Stimulated activated CD4-positive, alpha-beta T cell treated with anti-CD3 and anti-CD28 coated beads, Interleukin-2, amount 100 ng/mL, for 4 hours (primary cell): ENCODE measurements at regions not wholly inside any gene's neighbourhood (a gene's known extent, or its start where the extent isn't known, plus 50 kb on each side); places are given as distances from the start of the nearest gene placed in this dataset.
"Not testable (repeated sequence)": the region's sequence is repeated elsewhere in the genome, so short reads cannot be mapped to it uniquely, and the experiment has no call there.

Experiments
- DNase-seq: peaks from one replicate; pipeline ENCODE4 v3.0.0-alpha.2; 2020; ENCODE audit warnings: low read depth

DNA sequence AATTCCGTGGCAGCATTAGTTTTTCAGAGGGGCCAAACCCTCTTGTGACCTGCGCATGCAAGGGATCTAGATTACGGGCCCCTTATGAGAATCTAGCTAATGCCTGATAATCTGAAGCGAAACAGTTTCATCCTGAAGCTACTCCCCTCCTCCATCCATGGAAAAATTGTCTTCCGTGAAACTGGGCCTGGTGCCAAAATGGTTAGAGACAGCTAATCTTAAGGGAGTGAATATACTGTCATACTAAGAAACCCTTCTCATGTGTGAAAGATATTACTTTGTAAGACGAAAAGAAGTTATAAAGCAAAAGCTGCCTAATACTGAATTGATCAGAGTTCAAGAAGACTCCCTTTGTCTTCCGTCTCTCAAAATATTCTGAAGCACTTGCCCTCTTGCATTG, 166.3 kb downstream of the DUSP10 start:
- DNase-seq, result no peak

DNA sequence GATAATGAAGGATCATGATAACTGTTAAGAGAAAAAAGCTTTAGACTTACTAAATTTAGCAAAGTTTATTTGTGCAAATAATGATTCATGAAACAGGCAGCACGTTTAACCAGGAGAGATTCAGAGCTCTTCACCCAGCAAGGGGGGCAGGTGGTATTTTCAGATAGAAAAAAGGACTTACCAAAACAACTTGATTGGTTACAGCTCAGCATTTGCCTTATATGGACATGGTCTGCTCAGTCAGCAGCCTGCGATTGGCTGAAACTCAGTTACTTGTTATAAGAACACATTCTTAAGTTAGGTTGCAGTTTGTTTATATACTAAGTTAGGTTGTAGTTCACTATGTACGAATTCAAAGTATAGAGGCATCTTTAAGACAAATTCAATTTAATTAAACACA, 165.6 kb downstream of the DUSP10 start:
- DNase-seq, result no peak

DNA sequence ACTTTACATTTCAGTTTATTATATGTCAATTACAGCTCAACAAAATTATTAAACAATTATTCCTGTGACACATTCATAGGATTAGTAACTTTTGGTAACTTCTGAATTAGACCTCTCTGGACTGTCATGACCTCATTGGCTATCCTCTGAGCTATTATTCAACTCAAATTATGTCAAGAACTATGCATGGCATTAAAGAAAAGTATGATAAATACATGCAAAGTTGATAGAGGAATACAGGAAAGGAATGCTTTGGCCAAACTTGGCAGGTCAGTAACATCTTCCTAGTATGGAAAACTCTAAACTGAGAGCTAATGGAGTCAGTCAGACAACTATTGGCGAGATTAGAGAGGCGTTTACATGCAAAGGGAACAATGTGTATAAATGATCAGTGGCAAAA, 158.4 kb downstream of the DUSP10 start:
- DNase-seq, result no peak

DNA sequence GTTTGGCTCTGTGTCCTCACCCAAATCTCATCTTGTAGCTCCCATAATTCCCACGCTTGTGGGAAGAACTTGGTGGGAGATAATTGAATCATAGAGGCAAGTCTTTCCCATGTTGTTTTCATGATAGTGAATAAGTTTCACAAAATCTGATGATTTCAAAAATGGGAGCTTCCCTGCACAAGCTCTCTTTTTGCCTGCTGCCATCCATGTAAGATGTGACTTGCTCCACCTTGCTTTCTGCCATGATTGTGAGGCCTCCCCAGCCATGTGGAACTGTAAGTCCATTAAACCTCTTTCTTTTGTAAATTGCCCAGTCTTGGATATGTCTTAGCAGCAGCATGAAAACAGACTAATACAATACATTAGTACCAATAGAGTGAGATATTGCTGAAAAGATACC, 154.9 kb downstream of the DUSP10 start:
- DNase-seq, result not testable (repeated sequence)

DNA sequence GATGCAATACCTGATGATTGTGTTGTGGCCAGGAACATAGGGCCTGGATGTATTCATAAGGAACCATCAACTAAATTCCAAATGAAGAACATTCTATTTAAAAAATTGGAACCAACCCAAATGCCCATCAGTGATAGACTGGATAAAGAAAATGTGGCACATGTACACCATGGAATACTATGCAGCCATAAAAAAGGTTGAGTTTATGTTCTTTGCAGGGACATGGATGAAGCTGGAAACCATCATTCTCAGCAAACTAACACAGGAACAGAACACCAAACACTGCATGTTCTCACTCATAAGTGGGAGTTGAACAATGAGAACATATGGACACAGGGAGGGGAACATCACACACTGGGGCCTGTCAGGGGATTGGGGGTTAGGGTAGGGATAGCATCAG, 150.6 kb downstream of the DUSP10 start:
- DNase-seq, result not testable (repeated sequence)

DNA sequence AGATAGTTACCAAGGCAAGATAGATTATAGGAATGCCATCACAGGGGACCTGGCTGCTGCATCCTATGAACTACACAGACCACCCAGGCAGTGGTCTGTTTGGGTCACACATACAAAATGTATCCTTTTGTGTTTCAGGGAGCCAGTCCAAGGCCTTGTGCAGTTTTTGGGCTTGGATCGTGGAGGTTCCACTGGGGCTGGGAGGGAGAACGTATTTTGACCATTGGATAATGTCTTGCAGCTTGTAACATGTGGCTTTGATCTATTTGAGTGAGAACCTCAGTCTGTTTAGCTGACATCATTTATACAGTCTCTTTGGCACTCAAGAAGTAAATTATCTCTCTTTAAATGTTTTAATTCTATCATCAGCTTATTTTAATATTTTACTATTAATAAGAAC, 147.3 kb downstream of the DUSP10 start:
- no peak for DNase-seq

DNA sequence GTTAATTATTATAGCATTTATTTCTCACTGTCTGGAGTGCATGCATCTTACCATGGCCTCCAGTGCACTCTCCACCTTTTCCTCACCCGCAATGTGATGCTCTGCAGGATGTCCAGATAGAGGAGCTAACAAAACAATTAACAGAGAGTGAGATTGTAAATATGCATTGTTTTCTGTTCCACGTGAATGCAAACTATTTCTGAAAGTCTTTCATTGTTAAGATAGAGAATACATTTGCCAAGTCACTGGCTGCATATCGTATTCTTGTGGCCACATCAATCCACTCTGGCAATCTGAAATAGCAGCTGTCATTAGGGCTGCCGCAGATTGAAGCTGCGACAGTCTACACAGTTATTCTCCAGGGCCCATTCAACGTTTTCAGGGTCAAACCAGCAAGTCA, 143.8 kb downstream of the DUSP10 start:
- no peak for DNase-seq

DNA sequence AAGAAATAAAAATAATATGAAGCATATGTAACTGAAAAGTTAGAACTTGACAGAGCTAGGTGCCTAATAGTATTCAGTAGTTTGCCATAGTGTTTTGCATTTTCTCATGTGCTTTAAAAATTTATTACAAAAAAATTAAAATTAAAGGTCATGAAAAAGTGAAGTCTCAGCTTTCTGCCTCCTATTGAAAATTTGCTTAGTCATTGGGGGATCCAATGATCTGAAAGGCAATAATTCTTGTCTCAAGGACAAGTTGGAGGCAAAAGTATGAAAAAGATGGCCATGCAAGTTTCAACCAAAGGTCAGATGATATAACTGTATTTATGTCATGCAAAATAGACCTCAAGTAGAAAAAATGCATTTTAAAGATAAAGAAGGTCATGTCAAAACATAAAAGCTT, 140.7 kb downstream of the DUSP10 start:
- no peak for DNase-seq

DNA sequence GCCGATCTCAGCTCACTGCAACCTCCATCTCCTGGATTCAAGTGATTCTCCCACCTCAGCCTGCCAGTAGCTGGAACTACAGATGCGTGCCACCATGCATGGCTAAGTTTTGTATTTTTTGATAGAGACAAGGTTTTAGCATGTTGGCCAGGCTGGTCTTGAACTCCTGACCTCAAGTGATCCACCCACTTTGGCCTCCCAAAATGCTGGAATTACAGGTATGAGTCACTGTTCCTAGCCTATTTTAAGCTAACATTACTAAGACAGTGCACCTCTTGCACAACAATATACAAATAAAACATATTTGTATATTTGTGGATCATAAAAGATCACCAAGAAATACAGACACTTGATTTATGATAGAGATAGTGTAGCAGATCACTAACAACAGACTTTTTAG, 139.1 kb downstream of the DUSP10 start:
- no peak for DNase-seq

DNA sequence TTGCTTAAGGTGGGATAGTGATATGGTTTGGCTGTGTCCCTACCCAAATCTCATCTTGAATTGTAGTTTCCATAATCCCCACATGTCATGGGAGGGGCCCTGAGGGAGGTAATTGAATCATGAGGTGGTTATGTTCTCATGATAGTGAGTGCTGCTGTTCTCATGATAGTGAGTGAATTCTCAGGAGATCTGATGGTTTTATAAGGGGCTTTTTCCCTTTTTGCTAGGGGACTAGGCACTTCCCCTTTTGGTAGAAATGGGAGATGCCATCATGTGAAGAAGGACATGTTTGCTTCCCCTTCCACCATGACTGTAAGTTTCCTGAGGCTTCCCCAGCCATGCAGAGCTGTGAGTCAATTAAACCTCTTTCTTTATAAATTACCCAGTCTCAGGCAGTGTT, 137.5 kb downstream of the DUSP10 start:
- DNase-seq, result not testable (repeated sequence)

DNA sequence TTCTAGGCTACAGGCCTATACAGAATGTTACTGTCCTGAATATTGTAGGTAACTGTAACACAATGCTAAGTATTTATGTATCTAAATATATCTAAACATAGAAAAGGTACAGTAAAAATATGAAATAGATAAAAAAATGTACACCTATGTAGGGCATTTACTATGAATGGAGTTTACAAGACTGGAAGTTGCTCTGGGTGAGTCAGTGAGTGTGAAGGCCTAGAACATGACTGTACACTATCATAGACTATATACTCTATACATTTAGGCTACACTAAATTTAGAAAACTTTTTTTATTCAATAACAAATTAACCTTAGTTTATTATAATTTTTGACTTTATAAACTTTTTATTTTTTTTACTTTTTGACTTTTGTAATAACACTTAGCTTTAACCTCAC, 136.9 kb downstream of the DUSP10 start:
- DNase-seq, result no peak

DNA sequence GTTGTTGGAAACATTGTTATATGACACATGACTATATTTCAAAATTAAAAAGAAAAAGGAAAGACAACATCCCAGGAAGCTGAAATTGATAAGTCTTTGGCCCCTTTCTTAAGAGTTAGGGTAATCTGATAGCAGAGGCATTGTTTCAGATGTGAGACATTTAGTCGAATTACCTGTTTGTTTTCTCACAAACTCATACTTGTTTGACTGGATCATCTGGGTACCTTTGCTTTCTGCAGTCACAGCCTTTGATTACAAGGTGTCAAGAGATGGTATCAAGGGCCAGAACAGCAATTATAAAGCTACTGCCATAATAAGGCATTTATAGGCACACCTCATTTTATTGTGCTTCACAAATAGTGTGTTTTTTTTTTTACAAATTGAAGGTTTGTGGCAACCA, 136.3 kb downstream of the DUSP10 start:
- DNase-seq, result no peak

DNA sequence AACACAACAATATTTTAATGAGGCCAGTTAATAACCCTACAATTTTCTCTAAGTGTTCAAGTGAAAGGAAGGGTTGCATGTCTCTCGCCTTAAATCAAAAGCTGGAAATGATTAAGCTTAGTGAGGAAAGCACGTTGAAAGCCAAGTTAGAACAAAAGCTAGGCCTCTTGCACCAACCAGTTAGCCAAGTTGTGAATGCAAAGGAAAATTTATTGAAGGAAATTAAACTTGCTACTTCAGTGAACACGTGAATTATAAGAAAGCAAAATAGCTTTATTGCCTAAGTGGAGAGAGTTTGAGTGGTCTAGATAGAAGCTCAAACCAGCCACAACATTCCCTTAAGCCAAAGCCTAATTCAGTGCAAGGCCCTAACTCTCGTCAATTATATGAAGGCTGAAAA, 135.6 kb downstream of the DUSP10 start:
- DNase-seq, result no peak

DNA sequence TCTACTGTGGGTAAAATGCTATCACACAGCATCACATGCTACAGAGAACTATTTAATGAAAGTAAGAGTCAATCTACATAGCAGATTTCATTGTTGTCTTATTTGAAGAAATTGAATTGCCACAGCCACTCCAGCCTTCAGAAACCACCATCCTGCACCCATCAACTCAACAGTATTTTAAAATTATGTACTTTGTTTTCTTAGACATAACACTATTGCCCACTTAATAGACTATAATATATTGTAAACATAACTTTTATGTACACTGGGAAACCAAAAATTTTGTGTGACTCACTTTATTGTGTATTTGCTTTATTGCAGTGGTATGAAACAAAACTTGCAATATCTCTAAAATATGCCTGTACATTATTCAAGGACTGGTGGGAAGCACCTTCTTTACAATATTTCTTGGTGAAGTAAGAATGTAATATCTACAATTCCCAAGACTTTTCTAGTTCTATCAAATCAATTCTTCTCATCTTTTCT, 133.0 kb downstream of the DUSP10 start:
- no peak for DNase-seq

DNA sequence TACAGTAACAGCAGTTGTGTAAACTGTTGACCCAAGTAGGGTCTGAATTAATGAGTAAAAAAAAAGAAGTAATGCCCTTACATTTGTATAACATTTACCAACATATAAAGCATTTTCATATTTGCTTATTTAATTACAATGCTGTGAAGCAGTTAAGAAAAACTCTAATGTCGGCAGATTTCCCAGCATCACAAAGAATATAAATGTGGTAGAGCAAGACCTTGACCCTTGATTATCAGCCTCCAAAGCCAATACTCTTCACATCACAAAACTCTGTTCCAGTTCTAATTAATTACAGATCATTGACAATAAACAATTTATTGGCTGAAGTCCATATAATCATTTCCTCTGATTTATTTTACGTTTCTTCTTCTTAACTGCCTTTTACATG, 130.2 kb downstream of the DUSP10 start:
- no peak for DNase-seq

DNA sequence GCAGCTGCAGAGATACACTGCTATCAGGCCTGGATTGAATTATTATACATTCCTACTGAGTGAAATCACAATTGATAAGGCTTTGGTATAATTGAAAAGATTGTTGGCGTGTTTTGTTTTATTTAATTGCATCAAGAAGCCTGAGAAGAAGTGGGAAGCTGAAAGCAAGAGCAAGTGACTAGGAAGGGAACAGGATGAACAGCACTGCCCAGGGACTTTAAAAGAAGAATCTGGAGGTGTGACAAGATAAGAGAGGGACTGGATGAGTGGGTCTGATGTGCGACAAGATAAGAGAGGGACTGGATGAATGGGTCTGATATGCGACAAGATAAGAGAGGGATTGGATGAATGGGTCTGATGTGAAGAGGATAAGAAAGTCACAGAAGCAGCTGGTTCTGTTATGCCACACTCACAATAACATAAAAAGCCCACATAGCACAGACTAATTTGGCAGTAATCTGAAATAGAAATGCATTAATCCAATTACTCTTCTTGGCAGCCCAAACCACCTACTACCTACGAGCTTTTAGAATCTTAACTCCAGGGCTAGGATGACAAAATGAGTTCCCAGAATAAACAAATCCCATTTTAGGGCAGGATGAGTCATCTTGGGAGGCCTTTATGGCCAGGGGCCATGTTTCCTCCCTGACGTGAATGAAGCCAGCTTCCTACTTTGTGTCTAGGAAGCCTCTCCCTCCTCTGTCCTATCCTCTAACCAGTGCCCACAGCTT, 129.7 kb downstream of the DUSP10 start:
- no peak for DNase-seq

DNA sequence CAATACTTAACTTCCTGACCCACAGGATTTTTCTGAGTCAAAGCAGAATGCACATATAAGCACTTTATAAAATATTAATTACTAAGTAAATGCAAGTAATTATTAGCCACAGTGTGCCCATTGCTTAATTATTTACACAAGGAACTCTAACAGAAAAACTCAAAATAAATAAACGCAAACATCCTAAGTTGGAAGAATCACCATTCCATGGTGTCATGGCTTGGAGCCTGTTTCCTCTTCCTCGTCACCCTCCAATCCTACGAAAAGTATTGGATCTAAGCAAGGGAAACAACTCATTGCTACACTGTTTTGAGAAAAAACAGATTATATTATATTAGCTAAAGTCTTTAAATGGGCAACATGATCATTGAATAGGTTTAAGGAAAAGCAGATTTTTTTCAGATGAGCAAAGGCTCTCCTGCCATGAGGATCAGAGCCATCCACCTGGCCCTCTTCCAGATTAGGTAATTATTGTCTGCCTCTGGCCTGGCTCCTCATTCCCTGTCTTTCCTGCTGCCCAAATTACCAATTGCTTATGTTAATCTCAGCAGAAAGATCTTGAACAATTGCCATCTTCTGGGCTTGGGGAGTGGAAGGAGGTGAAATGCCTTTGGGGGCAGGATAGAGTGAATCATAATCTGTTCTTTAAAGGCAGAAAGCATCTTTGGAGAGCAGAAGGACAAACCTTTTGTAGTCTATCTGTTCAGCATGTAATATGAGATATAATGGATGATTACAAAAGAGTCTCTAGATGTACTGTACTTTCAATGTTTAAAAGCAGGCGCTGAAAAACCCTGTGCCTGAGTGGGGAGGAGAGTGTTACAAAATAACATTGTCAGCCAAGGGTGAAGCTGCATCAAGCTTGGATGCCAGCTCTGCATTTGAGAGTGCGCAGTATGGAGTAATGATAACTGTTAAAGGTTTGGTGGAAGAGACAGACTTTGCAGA, 121.2 kb downstream of the DUSP10 start:
- no peak for DNase-seq

DNA sequence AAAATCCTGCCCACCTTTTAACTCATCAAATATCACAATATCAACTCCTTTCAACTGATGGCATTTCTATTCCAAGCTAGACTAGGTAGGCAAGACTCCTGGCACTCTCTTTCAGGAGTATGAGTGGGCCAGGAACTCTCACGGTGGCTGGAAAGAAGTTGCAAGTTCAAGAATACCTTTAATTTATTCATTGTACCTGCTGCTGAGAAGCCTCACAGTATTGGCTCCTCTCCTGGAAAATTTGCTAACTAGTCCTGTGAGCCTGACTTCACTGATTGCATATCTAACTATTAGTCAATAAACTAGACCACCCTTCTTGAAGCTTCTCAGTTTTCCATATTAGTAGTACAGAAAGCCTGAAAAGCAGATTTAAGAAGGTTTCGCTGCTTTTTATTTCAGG, 120.2 kb downstream of the DUSP10 start:
- no peak for DNase-seq

DNA sequence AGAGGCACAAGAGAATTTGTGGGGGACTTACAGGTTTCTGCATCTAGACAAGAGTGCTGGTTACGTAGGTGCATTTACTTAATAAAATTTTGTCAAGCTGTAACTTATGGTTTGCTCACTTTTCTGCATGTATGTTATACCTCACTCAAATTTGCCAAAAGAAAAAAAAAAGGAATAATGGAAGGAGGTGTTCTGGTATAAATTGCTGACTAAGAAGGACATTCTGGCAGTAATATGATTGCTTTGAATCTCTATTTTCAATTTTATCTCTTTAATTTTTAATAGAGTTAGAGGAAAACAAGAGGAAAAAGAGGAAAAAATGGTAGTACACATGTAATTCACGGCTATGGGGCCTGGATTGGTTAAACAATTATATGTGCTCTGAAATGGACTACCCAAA, 119.5 kb downstream of the DUSP10 start:
- no peak for DNase-seq

DNA sequence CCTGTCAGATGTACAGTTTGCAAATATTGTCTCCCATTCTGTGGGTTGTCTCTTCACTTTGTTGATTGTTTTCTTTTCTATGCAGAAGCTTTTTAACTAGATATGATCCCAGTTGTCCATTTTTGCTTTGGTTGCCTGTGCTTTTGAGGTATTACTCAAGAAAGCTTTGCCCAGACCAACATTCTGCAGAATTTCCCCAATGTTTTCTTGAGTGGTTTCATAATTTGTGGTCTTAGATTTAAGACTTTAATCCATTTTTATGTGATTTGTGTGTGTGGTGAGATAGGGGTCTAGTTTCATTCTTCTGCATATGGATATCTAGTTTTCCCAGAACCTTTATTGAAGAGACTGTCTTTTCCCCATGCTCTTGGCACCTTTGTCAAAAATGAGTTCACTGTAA, 116.9 kb downstream of the DUSP10 start:
- DNase-seq, result no peak

DNA sequence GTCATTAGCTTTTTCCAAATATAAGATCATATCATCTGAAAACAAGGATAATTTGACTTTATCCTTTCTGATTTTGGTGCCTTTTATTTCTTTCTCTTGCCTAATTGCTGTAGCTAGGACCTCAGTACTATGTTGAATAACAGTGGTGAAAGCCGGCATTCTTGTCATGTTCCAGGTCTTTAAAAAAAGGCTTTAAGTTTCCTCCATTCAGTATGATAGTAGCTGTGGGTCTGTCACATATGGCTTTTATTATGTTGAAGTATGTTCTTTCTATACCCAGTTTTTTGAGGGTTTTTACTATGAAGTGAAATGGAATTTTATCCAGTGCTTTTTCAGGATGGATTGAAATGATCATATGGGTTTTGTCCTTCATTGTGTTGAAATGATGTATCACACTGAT, 115.8 kb downstream of the DUSP10 start:
- no peak for DNase-seq

DNA sequence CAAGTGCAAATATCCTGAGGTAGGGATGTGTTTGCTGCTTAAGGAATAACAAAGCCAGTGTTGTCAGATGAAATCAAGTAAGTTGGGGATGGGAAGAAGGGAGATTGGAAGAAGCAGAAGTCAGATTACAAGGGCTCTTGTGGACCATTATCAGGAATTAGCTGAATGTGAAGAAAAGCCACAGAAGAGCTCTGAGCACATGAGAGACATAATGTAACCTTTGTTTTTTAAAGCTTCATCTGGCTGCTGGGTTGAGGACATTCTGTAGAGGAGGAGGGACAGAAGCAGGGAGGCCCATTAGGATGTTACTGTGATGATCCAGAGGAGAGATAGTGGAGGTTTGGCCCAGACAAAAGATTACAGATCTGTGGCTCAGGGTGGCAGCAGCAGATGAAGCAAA, 111.7 kb downstream of the DUSP10 start:
- DNase-seq, result no peak

DNA sequence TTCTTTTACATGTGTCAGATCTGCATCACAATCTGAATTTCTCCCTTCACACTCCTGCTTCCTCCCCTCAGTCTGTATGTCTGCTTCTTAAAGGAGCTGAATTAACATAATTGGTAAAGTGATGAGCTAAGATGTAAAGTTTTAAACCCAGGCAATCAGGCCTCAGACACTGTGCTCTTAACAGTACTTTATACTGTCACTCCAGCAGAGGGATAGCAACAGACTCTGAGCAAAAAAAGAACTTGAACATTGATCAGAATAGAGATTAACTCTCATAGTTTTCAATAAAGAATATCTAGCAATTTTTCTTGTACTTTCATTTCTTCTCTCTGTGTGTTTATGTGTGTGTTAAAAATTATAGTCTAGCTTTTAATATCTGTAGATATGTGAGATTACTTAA, 110.3 kb downstream of the DUSP10 start:
- no peak for DNase-seq
